Endodermal cell (in vitro differentiated cells): ENCODE measurements at regions not wholly inside any gene's neighbourhood (a gene's known extent, or its start where the extent isn't known, plus 50 kb on each side); places are given as distances from the start of the nearest gene placed in this dataset.

Experiments
- DNase-seq: peaks from one replicate; pipeline ENCODE4 v3.0.0-alpha.2; 2017
- H3K27ac ChIP-seq: 2 replicates; pipeline ENCODE4 v1.5.1; 2013; ENCODE audit warnings: mild to moderate bottlenecking, low read depth, low read length, moderate library complexity
- H3K27me3 ChIP-seq: 2 replicates; pipeline ENCODE4 v1.6.1; 2013; ENCODE audit warnings: mild to moderate bottlenecking, low read length, moderate library complexity; ENCODE audit not compliant: insufficient read depth, control insufficient read depth, poor library complexity, severe bottlenecking
- H3K36me3 ChIP-seq: 2 replicates; pipeline ENCODE4 v1.7.0; 2013; ENCODE audit warnings: mild to moderate bottlenecking, low read length, moderate library complexity; ENCODE audit not compliant: control insufficient read depth, insufficient read depth
- H3K4me1 ChIP-seq: one replicate; pipeline ENCODE4 v1.7.0; 2013; ENCODE audit warnings: low read length; ENCODE audit not compliant: control insufficient read depth, insufficient read depth
- H3K4me3 ChIP-seq: 2 replicates; pipeline ENCODE4 v1.5.1; 2013; ENCODE audit warnings: mild to moderate bottlenecking, low read length, moderate library complexity
- H3K9ac ChIP-seq: 2 replicates; pipeline ENCODE4 v1.6.1; 2013; ENCODE audit warnings: mild to moderate bottlenecking, low read length, moderate library complexity; ENCODE audit not compliant: poor library complexity, severe bottlenecking; ENCODE audit errors: extremely low read depth
- H3K9me3 ChIP-seq: 2 replicates; pipeline ENCODE4 v1.6.1; 2013; ENCODE audit warnings: mild to moderate bottlenecking, low read length, moderate library complexity; ENCODE audit not compliant: control insufficient read depth
- H3K27ac Mint-ChIP-seq: 2 replicates; pipeline ENCODE4 v1.8.0; 2020; ENCODE audit warnings: mixed read lengths
- H3K27me3 Mint-ChIP-seq: 2 replicates; pipeline ENCODE4 v1.8.0; 2021; ENCODE audit warnings: mild to moderate bottlenecking, mixed read lengths; ENCODE audit not compliant: insufficient read depth
- H3K36me3 Mint-ChIP-seq: 2 replicates; pipeline ENCODE4 v1.8.0; 2020; ENCODE audit warnings: low read depth, mixed read lengths
- H3K4me1 Mint-ChIP-seq: 2 replicates; pipeline ENCODE4 v1.8.0; 2020; ENCODE audit warnings: mixed read lengths
- H3K4me3 Mint-ChIP-seq: 2 replicates; pipeline ENCODE4 v1.8.0; 2020; ENCODE audit warnings: mild to moderate bottlenecking, moderate library complexity, mixed read lengths
- H3K9me3 Mint-ChIP-seq: 2 replicates; pipeline ENCODE4 v1.8.0; 2020; ENCODE audit warnings: mild to moderate bottlenecking, mixed read lengths
- CTCF ChIP-seq: fragments of 200-600 bp; sonication (generic); conservative IDR thresholded peaks from 2 replicates; pipeline ENCODE4 v1.5.0; 2021; ENCODE audit warnings: antibody characterized with exemption, mild to moderate bottlenecking
- WGBS, 2 experiments: methylation state at CpG; one replicate each; pipeline versions ENCODE4 v1.1.5 to v1.1.7; 2013; ENCODE audit warnings: missing lambda C conversion rate in 2 of 2, mixed read lengths in 1 of 2; ENCODE audit not compliant: insufficient coverage in 1 of 2, insufficient read length in 1 of 2; 5-methylcytosine and 5-hydroxymethylcytosine counted together

GRCh38 chr6:62528894-62529526, 243.0 kb upstream of the KHDRBS2 start:
- H3K27ac ChIP-seq = no peak overlapping the region
- Mint-ChIP-seq H3K27me3 (no peaks in the 10 kb centered on the region), H3K27ac (no peak overlapping the region), H3K36me3 (no peaks in the 10 kb centered on the region), H3K4me3 (no peak overlapping the region), H3K4me1 (peaks cover 1% of the 10 kb centered on the region), H3K9me3 (peaks cover 16% of the 10 kb centered on the region)
- no peak for TF ChIP-seq CTCF
- no peaks in the 10 kb centered on the region for H3K4me1 ChIP-seq
- H3K36me3 ChIP-seq = no peaks in the 10 kb centered on the region
- no peak for DNase-seq
- H3K27me3 ChIP-seq = no peaks in the 10 kb centered on the region
- whole genome bisulfite sequencing, 2 experiments = 94 to 96% methylated on average over 2 to 3 of the region's 3 CpGs
- no peak overlapping the region for H3K9ac ChIP-seq
- peaks cover 7% of the 10 kb centered on the region for H3K9me3 ChIP-seq
- H3K4me3 ChIP-seq = no peak overlapping the region

DNA sequence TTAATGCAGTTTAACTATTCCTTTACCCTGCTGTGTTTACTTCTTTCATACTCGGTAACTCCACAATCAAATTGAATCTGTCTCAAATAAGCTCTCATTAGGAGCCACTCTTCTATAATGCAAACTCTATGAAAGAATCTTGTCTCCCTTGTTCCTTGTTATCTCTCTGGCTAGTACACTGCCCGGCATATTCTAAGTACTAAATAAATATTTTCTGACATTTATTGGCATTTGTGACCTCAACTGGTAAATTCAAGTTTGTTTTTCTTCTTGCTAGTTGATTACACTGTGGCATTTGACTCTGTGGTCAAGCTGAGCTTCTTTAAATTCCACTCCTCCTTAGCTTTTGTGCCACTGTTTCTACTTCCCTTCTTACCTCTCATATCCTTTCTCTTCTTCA, 237.6 kb upstream of the KHDRBS2 start:
- Histone ChIP-seq H3K27me3 (no peaks in the 10 kb centered on the region), H3K9me3 (peaks cover 7% of the 10 kb centered on the region), H3K4me3 (no peak overlapping the region), H3K4me1 (no peaks in the 10 kb centered on the region), H3K27ac (no peak overlapping the region), H3K9ac (no peak overlapping the region), H3K36me3 (no peaks in the 10 kb centered on the region)
- WGBS, 2 experiments = 90 to 100% methylated on average over 1 to 2 of the region's 2 CpGs
- no peaks in the 10 kb centered on the region for H3K36me3 Mint-ChIP-seq
- H3K9me3 Mint-ChIP-seq = peaks cover 9% of the 10 kb centered on the region
- H3K4me1 Mint-ChIP-seq = peaks cover 6% of the 10 kb centered on the region
- TF ChIP-seq CTCF = no peak
- H3K27ac Mint-ChIP-seq = no peak overlapping the region
- H3K4me3 Mint-ChIP-seq = no peak overlapping the region
- no peaks in the 10 kb centered on the region for H3K27me3 Mint-ChIP-seq
- no peak for DNase-seq

- H3K27ac ChIP-seq = no peak overlapping the region
- H3K36me3 ChIP-seq = no peaks in the 10 kb centered on the region
- no peak overlapping the region for H3K4me3 ChIP-seq
- no peak for TF ChIP-seq CTCF
- Mint-ChIP-seq H3K27me3 (no peaks in the 10 kb centered on the region), H3K4me3 (no peak overlapping the region), H3K27ac (no peak overlapping the region), H3K9me3 (no peaks in the 10 kb centered on the region), H3K4me1 (peaks cover 17% of the 10 kb centered on the region), H3K36me3 (no peaks in the 10 kb centered on the region)
- DNase-seq = no peak
- H3K9me3 ChIP-seq = no peaks in the 10 kb centered on the region
- no peaks in the 10 kb centered on the region for H3K27me3 ChIP-seq
- H3K4me1 ChIP-seq = no peaks in the 10 kb centered on the region
- H3K9ac ChIP-seq = no peak overlapping the region
These were observed 233.5 kb upstream of the KHDRBS2 start for GRCh38 chr6:62519574-62519973.
